B cell (primary cell): ENCODE measurements at regions not wholly inside any gene's neighbourhood (a gene's known extent, or its start where the extent isn't known, plus 50 kb on each side); places are given as distances from the start of the nearest gene placed in this dataset.

Experiments used
- EZH2 ChIP-seq: IDR thresholded peaks from 2 replicates; pipeline ENCODE4 v1.6.1; 2012; ENCODE audit warnings: borderline replicate concordance, low read depth, mild to moderate bottlenecking, moderate library complexity, low read length; ENCODE audit not compliant: insufficient read depth, poor library complexity, severe bottlenecking
- TF ChIP-seq, protein P1 (sequence below): fragments of 200-600 bp; IDR thresholded peaks from one replicate; pipeline ENCODE4 v1.8.0; 2022; ENCODE audit warnings: antibody characterized with exemption, mild to moderate bottlenecking

GRCh38 chr11:115925568-115926090 is 421.4 kb upstream of the CADM1 start:
- TF ChIP-seq, protein P1, sequence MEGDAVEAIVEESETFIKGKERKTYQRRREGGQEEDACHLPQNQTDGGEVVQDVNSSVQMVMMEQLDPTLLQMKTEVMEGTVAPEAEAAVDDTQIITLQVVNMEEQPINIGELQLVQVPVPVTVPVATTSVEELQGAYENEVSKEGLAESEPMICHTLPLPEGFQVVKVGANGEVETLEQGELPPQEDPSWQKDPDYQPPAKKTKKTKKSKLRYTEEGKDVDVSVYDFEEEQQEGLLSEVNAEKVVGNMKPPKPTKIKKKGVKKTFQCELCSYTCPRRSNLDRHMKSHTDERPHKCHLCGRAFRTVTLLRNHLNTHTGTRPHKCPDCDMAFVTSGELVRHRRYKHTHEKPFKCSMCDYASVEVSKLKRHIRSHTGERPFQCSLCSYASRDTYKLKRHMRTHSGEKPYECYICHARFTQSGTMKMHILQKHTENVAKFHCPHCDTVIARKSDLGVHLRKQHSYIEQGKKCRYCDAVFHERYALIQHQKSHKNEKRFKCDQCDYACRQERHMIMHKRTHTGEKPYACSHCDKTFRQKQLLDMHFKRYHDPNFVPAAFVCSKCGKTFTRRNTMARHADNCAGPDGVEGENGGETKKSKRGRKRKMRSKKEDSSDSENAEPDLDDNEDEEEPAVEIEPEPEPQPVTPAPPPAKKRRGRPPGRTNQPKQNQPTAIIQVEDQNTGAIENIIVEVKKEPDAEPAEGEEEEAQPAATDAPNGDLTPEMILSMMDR, result no peak
- no peak for TF ChIP-seq EZH2
